ENCODE measurements at regions not wholly inside any gene's neighbourhood (a gene's known extent, or its start where the extent isn't known, plus 50 kb on each side); places are given as distances from the start of the nearest gene placed in this dataset.

- no peak for TF ChIP-seq POLR2AphosphoS5 (IDR thresholded peaks at IDR 0.05)
- TF ChIP-seq, protein P1, sequence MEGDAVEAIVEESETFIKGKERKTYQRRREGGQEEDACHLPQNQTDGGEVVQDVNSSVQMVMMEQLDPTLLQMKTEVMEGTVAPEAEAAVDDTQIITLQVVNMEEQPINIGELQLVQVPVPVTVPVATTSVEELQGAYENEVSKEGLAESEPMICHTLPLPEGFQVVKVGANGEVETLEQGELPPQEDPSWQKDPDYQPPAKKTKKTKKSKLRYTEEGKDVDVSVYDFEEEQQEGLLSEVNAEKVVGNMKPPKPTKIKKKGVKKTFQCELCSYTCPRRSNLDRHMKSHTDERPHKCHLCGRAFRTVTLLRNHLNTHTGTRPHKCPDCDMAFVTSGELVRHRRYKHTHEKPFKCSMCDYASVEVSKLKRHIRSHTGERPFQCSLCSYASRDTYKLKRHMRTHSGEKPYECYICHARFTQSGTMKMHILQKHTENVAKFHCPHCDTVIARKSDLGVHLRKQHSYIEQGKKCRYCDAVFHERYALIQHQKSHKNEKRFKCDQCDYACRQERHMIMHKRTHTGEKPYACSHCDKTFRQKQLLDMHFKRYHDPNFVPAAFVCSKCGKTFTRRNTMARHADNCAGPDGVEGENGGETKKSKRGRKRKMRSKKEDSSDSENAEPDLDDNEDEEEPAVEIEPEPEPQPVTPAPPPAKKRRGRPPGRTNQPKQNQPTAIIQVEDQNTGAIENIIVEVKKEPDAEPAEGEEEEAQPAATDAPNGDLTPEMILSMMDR (IDR thresholded peaks at IDR 0.05), result no peak
- no peak for TF ChIP-seq EP300 (IDR thresholded peaks at IDR 0.05)
- no peak for TF ChIP-seq POLR2A (IDR thresholded peaks at IDR 0.05)
- intact Hi-C loops (cut with DNase I; ENCODE audit: low total_unique reads), result no loop called here
- H3K4me1 ChIP-seq, result no peaks in the 10 kb centered on the region
- DNase-seq, result no peak
- no peak overlapping the region for H3K4me3 ChIP-seq
- H3K9me3 ChIP-seq, result no peaks in the 10 kb centered on the region
- 56 to 72% (median 67%) methylated on average over 3 of the region's 3 CpGs for WGBS, 5 donors
- H3K36me3 ChIP-seq, result no peaks in the 10 kb centered on the region
- no peaks in the 10 kb centered on the region for H3K27me3 ChIP-seq
- H3K27ac ChIP-seq, result no peak overlapping the region
Observed at GRCh38 chr9:103977163-103977562, 116.9 kb upstream of the SMC2 start.

GRCh38 chr9:103978396-103978795 is 115.7 kb upstream of the SMC2 start:
- no peaks in the 10 kb centered on the region for H3K9me3 ChIP-seq
- H3K36me3 ChIP-seq, result no peaks in the 10 kb centered on the region
- no peak for DNase-seq
- no peak overlapping the region for H3K4me3 ChIP-seq
- no peaks in the 10 kb centered on the region for H3K4me1 ChIP-seq
- H3K27me3 ChIP-seq, result no peaks in the 10 kb centered on the region
- H3K27ac ChIP-seq, result no peak overlapping the region
- no peak for TF ChIP-seq EP300 (IDR thresholded peaks at IDR 0.05)
- TF ChIP-seq POLR2A (IDR thresholded peaks at IDR 0.05), result no peak
- TF ChIP-seq, protein P1 (IDR thresholded peaks at IDR 0.05), result no peak
- no peak for TF ChIP-seq POLR2AphosphoS5 (IDR thresholded peaks at IDR 0.05)
- intact Hi-C loops (cut with DNase I; ENCODE audit: low total_unique reads), result no loop called here

- intact Hi-C loops (cut with DNase I; ENCODE audit: low total_unique reads), result no loop called here
- Histone ChIP-seq H3K9me3 (no peaks in the 10 kb centered on the region), H3K27me3 (no peaks in the 10 kb centered on the region), H3K4me3 (no peak overlapping the region), H3K27ac (no peak overlapping the region), H3K4me1 (no peaks in the 10 kb centered on the region), H3K36me3 (no peaks in the 10 kb centered on the region)
- TF ChIP-seq EP300 (IDR thresholded peaks at IDR 0.05), result no peak
- TF ChIP-seq, protein P1 (IDR thresholded peaks at IDR 0.05), result no peak
- TF ChIP-seq POLR2AphosphoS5 (IDR thresholded peaks at IDR 0.05), result no peak
- no peak for TF ChIP-seq POLR2A (IDR thresholded peaks at IDR 0.05)
- 75 to 92% (median 80%) methylated on average over 2 of the region's 2 CpGs for WGBS, 5 donors
- DNase-seq, result no peak
Observed at GRCh38 chr9:103981912-103982311, 112.2 kb upstream of the SMC2 start.

- H3K4me1 ChIP-seq, result no peaks in the 10 kb centered on the region
- intact Hi-C loops (cut with DNase I; ENCODE audit: low total_unique reads), result no loop called here
- no peak overlapping the region for H3K27ac ChIP-seq
- no peak overlapping the region for H3K4me3 ChIP-seq
- H3K36me3 ChIP-seq, result no peaks in the 10 kb centered on the region
- H3K9me3 ChIP-seq, result no peaks in the 10 kb centered on the region
- WGBS, 5 donors, result 20 to 87% (median 68%) methylated on average over 1 of the region's 1 CpG
- no peak for TF ChIP-seq POLR2A (IDR thresholded peaks at IDR 0.05)
- no peak for TF ChIP-seq POLR2AphosphoS5 (IDR thresholded peaks at IDR 0.05)
- TF ChIP-seq, protein P1 (IDR thresholded peaks at IDR 0.05), result no peak
- TF ChIP-seq EP300 (IDR thresholded peaks at IDR 0.05), result no peak
- H3K27me3 ChIP-seq, result no peaks in the 10 kb centered on the region
- DNase-seq, result no peak
Observed at GRCh38 chr9:103985077-103985476, 109.0 kb upstream of the SMC2 start.

Data from stomach (tissue), 8 donors.